ENCODE measurements at regions not wholly inside any gene's neighbourhood (a gene's known extent, or its start where the extent isn't known, plus 50 kb on each side); places are given as distances from the start of the nearest gene placed in this dataset.

GRCh38 chr4:31338000-31338399 is 617.8 kb downstream of the PCDH7 start:
- DNase-seq (ENCODE audit: extremely low read depth in 1 of 2, low read depth in 1 of 2) = no peak

GRCh38 chr4:31341601-31342359 is 621.6 kb downstream of the PCDH7 start:
- DNase-seq (ENCODE audit: extremely low read depth in 1 of 2, low read depth in 1 of 2) = no peak

GRCh38 chr4:31343061-31343460 is 622.9 kb downstream of the PCDH7 start:
- DNase-seq (ENCODE audit: extremely low read depth in 1 of 2, low read depth in 1 of 2) = no peak

GRCh38 chr4:31349907-31350306 is 629.7 kb downstream of the PCDH7 start:
- no peak for DNase-seq (ENCODE audit: extremely low read depth in 1 of 2, low read depth in 1 of 2)

GRCh38 chr4:31351695-31352094 is 631.5 kb downstream of the PCDH7 start:
- DNase-seq (ENCODE audit: extremely low read depth in 1 of 2, low read depth in 1 of 2) = no peak

- DNase-seq (ENCODE audit: extremely low read depth in 1 of 2, low read depth in 1 of 2) = no peak
These were observed 636.7 kb downstream of the PCDH7 start for GRCh38 chr4:31356839-31357238.

- DNase-seq (ENCODE audit: extremely low read depth in 1 of 2, low read depth in 1 of 2) = no peak
These were observed 640.6 kb downstream of the PCDH7 start for GRCh38 chr4:31360786-31361185.

- no peak for DNase-seq (ENCODE audit: extremely low read depth in 1 of 2, low read depth in 1 of 2)
These were observed 642.6 kb downstream of the PCDH7 start for GRCh38 chr4:31362756-31363155.

GRCh38 chr4:31365006-31365690 is 645.0 kb downstream of the PCDH7 start:
- DNase-seq (ENCODE audit: extremely low read depth in 1 of 2, low read depth in 1 of 2) = no peak

DNA sequence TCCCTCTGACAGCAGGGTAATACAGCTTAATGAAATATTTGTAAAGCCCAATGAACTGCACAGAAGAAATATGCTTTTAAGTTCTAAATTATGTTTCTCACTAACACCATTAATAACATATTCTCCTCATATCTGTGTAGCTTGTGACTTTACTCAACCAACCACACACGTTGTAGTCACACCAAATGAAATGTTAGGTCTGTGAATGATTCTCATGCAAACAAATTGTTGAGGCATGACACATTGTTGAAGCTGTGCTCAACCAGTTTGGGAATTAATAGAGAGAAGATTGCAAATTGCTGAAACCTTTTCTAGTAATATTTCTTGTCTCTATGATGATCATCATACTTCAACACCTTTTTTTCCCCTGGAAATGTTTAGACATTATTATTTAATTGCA is 645.9 kb downstream of the PCDH7 start:
- no peak for DNase-seq (ENCODE audit: extremely low read depth in 1 of 2, low read depth in 1 of 2)

DNA sequence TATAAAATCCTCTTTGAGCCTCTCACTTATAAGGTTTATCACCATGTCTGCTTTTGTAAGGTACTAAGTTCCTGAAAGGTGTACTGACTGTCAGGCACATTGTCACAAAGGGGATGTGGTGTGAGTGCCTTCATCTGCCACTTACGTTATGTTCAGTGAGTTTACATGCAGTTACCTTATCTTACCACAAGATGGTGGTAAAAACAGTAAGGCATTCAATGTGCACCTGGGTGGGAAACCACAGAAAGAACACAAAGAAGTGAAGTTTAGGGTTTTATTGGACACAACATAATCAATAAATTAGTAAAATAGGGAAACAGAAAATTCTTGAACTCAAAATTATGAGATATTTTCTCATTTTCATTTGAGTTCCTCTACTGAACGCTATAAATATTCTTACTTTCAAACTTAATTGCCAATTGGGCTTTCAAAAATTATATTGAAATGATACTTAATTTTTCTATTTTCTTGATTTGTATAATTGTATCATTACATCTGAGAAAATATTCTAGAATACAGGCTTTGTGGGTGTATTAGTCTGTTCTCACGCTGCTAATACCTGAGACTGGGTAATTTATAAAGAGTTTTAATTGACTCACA is 650.8 kb downstream of the PCDH7 start:
- DNase-seq (ENCODE audit: extremely low read depth in 1 of 2, low read depth in 1 of 2) = no peak

GRCh38 chr4:31374256-31374960 is 654.2 kb downstream of the PCDH7 start:
- no peak for DNase-seq (ENCODE audit: extremely low read depth in 1 of 2, low read depth in 1 of 2)

DNA sequence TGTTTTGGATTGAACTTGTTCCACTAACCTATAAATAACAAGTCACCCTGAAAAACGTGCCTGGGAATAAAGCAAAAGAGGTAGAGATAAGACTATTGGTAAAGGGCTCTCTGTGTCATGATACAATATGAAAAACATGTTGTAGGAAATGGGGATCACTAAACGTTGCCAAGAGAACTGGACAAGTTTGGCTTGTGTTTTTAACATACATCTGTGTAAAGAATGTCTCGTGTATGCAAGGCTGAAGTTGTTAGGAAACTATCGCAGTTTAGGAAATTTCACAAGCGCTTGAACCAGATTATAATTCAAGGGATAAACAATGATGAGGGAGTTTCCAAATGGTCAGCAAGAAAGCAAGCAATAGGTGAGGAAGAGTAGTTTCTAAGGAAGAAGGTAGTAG is 655.8 kb downstream of the PCDH7 start:
- no peak for DNase-seq (ENCODE audit: extremely low read depth in 1 of 2, low read depth in 1 of 2)

DNA sequence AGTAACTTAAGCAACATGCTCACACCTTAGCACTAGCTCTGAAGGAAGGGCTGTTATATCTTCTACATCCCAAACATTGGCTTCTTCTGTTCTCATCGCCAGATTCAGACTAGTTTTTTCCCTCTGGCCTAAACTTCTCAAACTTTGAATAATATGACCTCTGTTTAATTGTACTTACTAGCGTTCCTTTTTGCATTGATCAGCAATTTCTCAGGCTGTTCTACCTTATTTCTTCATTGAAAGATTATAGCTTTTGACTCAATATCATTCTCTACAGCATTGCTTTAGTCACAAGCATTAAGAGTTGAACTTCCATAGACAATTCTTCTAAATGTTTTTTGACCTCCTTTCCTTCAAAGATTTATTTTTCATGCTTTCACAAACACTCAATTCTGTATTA is 659.2 kb downstream of the PCDH7 start:
- DNase-seq (ENCODE audit: extremely low read depth in 1 of 2, low read depth in 1 of 2) = no peak

- DNase-seq (ENCODE audit: extremely low read depth in 1 of 2, low read depth in 1 of 2) = no peak
These were observed 663.6 kb downstream of the PCDH7 start for GRCh38 chr4:31383767-31384166.

DNA sequence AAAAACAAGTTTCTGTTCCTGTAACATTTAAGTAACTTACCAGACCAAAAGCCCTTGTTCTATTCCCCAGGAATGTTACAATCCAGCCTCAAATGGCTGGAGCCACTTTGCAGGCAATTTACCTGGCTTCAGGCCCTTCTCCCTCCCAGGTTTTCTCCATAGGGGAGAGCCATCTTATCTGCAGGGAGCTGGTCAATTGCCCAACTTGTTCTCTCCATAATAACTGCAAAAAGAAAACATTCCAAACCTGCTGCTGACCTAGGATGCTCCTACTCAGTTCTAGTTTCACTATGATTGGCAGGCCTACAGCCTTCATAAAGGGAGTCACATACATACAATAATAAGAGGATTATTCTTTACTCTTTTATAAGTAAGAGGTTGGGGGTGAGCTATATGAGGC is 670.7 kb downstream of the PCDH7 start:
- DNase-seq (ENCODE audit: extremely low read depth in 1 of 2, low read depth in 1 of 2) = no peak

DNA sequence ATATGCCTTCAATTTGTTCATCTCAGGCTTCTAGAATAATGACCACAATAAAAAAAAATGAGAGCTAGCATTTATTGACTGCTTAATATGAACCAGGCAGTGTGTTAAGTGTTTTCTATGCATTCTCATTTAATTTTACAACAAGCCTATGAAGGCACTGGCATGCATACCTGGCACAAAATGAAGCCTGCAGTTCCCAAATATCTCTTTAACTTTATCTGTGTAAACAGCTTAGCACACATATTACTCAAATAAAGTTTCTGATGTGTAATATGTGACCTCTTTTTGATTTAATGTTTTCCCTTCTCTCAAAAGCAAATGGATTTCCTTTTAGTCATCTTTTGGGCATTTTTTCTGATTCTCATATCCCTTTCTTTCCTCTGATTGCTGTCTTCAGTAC is 671.8 kb downstream of the PCDH7 start:
- DNase-seq (ENCODE audit: extremely low read depth in 1 of 2, low read depth in 1 of 2) = no peak

DNA sequence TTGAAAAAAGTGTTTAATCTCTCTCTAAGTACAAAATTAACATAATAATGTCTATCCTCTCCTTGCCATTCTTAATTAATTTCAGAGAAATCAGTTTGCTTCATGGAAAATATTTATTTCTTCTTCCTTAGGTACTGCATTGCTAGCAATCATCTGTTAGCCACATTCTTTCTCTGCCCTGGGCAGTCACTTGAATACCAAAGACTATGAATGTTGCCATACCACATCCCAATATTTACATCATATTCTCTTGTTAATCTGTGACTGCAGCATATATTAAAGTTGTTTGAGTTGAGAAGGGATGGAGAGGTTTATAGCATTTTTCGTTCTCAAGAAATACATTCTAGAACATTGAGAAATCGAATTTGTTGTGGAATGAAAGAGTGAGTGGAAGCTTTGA is 672.8 kb downstream of the PCDH7 start:
- no peak for DNase-seq (ENCODE audit: extremely low read depth in 1 of 2, low read depth in 1 of 2)

DNA sequence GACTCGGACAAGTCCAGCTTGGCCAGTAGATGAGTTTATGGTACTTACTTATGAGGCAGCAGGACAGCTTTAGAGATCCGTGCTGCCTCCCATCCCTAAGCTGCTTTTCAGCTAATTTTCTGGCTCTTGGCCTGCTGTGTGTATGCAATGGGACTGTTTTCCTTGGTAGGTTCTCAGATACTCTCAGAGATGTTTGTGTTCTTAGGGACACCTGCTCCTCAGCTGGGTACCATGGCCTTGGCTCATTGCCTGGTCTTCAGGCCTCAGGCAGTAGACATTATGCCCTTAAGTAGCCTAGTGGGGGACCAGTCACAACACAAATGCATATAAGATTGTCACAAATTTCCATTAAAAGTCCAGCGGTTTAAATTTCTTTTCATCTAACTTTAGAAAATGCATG is 688.0 kb downstream of the PCDH7 start:
- DNase-seq (ENCODE audit: extremely low read depth in 1 of 2, low read depth in 1 of 2) = no peak

DNA sequence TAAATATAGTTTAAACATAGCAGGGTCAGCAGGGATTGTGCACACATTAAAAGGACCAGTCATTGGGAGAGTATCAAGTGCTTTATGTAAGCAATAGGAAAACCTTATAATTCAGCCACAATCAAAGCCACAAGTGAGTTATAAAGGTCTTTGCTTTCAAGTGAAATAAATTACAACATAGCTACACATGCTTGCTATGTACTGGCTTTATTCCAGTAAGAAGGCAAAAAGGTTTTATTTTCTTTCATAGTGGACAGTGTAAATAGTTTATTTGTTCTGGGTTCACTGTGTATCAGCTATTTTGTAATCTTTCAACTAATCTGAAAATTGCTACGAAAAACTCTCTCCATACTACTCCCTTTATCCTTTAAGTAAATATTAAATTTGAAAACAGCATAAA is 691.4 kb downstream of the PCDH7 start:
- DNase-seq (ENCODE audit: extremely low read depth in 1 of 2, low read depth in 1 of 2) = no peak

GRCh38 chr4:31415629-31416028 is 695.5 kb downstream of the PCDH7 start:
- no peak for DNase-seq (ENCODE audit: extremely low read depth in 1 of 2, low read depth in 1 of 2)

DNA sequence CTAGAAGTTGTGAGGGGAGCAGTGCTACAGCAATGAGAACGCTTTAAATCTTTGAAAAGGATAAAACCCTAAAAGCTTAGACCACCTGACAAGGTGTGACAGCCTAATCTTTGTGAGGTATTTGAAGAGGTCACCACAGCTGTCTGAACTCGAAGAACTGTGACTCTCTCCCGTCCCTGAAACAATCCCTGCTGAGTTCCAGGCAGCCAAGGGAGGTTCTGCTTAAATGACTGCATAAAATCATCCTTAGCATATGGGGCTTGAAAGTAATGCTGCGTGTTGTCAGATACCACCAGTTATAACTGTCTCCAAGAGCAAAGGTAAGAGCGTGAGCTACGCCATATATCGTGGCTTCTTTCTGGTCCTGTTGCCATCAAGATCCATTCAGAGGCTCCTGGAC is 696.3 kb downstream of the PCDH7 start:
- DNase-seq (ENCODE audit: extremely low read depth in 1 of 2, low read depth in 1 of 2) = no peak

Data from stimulated activated CD8-positive, alpha-beta memory T cell treated with anti-CD3 and anti-CD28 coated beads, Interleukin-7, amount 100 ng/mL, for 48 hours (primary cell).